ENCODE measurements at regions not wholly inside any gene's neighbourhood (a gene's known extent, or its start where the extent isn't known, plus 50 kb on each side); places are given as distances from the start of the nearest gene placed in this dataset.

- Histone ChIP-seq H3K4me1 (ENCODE audit: insufficient read depth, low read length) (no peaks in the 10 kb centered on the region), H3K4me3 (ENCODE audit: insufficient read depth, low read length) (no peak overlapping the region), H4K20me1 (ENCODE audit: insufficient read depth, low read length) (no peaks in the 10 kb centered on the region), H3K79me2 (ENCODE audit: insufficient read depth, low read length) (no peaks in the 10 kb centered on the region), H3K27me3 (ENCODE audit: insufficient read depth, low read length) (no peaks in the 10 kb centered on the region), H3K27ac (ENCODE audit: low read depth, low read length) (no peak overlapping the region), H2AFZ (ENCODE audit: low read length) (no peak overlapping the region), H3K9me3 (ENCODE audit: low read depth, low read length) (no peaks in the 10 kb centered on the region), H3K4me2 (ENCODE audit: insufficient read depth, low read length) (no peak overlapping the region), H3K36me3 (ENCODE audit: insufficient read depth, low read length) (no peaks in the 10 kb centered on the region)
- DNase-seq (ENCODE audit: insufficient read length, low spot score, missing footprints) = no peak
- peak; percentile 58 for TF ChIP-seq CTCF (IDR thresholded peaks at IDR 0.05; ENCODE audit: extremely low read depth, low read depth, low read length)
These were observed 138.0 kb downstream of the AACS start for GRCh38 chr12:125203145-125203765.

- no peaks in the 10 kb centered on the region for H3K4me1 ChIP-seq (ENCODE audit: insufficient read depth, low read length)
- H3K79me2 ChIP-seq (ENCODE audit: insufficient read depth, low read length) = no peaks in the 10 kb centered on the region
- no peak overlapping the region for H3K4me2 ChIP-seq (ENCODE audit: insufficient read depth, low read length)
- TF ChIP-seq CTCF (IDR thresholded peaks at IDR 0.05; ENCODE audit: extremely low read depth, low read depth, low read length) = no peak
- peak; percentile 65 for DNase-seq (ENCODE audit: insufficient read length, low spot score, missing footprints)
- H3K9me3 ChIP-seq (ENCODE audit: low read depth, low read length) = no peaks in the 10 kb centered on the region
- H4K20me1 ChIP-seq (ENCODE audit: insufficient read depth, low read length) = no peaks in the 10 kb centered on the region
- H3K27ac ChIP-seq (ENCODE audit: low read depth, low read length) = no peak overlapping the region
- H2AFZ ChIP-seq (ENCODE audit: low read length) = no peak overlapping the region
- no peaks in the 10 kb centered on the region for H3K27me3 ChIP-seq (ENCODE audit: insufficient read depth, low read length)
- H3K4me3 ChIP-seq (ENCODE audit: insufficient read depth, low read length) = no peak overlapping the region
- no peaks in the 10 kb centered on the region for H3K36me3 ChIP-seq (ENCODE audit: insufficient read depth, low read length)
These were observed 140.2 kb downstream of the AACS start for GRCh38 chr12:125205386-125205785.

- no peak overlapping the region for H2AFZ ChIP-seq (ENCODE audit: low read length)
These were observed 141.5 kb downstream of the AACS start for GRCh38 chr12:125206711-125207110.

GRCh38 chr12:125208334-125208733, 143.1 kb downstream of the AACS start:
- peak; percentile 53 for DNase-seq (ENCODE audit: insufficient read length, low spot score, missing footprints)
- H3K27me3 ChIP-seq (ENCODE audit: insufficient read depth, low read length) = no peaks in the 10 kb centered on the region
- H3K4me2 ChIP-seq (ENCODE audit: insufficient read depth, low read length) = no peak overlapping the region
- no peaks in the 10 kb centered on the region for H3K9me3 ChIP-seq (ENCODE audit: low read depth, low read length)
- no peaks in the 10 kb centered on the region for H3K4me1 ChIP-seq (ENCODE audit: insufficient read depth, low read length)
- no peaks in the 10 kb centered on the region for H4K20me1 ChIP-seq (ENCODE audit: insufficient read depth, low read length)
- H3K4me3 ChIP-seq (ENCODE audit: insufficient read depth, low read length) = no peak overlapping the region
- H2AFZ ChIP-seq (ENCODE audit: low read length) = no peak overlapping the region
- H3K79me2 ChIP-seq (ENCODE audit: insufficient read depth, low read length) = no peaks in the 10 kb centered on the region
- no peak overlapping the region for H3K27ac ChIP-seq (ENCODE audit: low read depth, low read length)
- no peaks in the 10 kb centered on the region for H3K36me3 ChIP-seq (ENCODE audit: insufficient read depth, low read length)
- TF ChIP-seq CTCF (IDR thresholded peaks at IDR 0.05; ENCODE audit: extremely low read depth, low read depth, low read length) = no peak

More at GRCh38 chr12:125206711-125207110, 141.5 kb downstream of the AACS start:
- no peak overlapping the region for H3K4me2 ChIP-seq (ENCODE audit: insufficient read depth, low read length)
- no peaks in the 10 kb centered on the region for H3K4me1 ChIP-seq (ENCODE audit: insufficient read depth, low read length)
- H4K20me1 ChIP-seq (ENCODE audit: insufficient read depth, low read length) = no peaks in the 10 kb centered on the region
- no peaks in the 10 kb centered on the region for H3K79me2 ChIP-seq (ENCODE audit: insufficient read depth, low read length)
- no peak for TF ChIP-seq CTCF (IDR thresholded peaks at IDR 0.05; ENCODE audit: extremely low read depth, low read depth, low read length)
- no peaks in the 10 kb centered on the region for H3K36me3 ChIP-seq (ENCODE audit: insufficient read depth, low read length)
- no peak overlapping the region for H3K27ac ChIP-seq (ENCODE audit: low read depth, low read length)
- H3K4me3 ChIP-seq (ENCODE audit: insufficient read depth, low read length) = no peak overlapping the region
- H3K27me3 ChIP-seq (ENCODE audit: insufficient read depth, low read length) = no peaks in the 10 kb centered on the region
- no peak for DNase-seq (ENCODE audit: insufficient read length, low spot score, missing footprints)
- no peaks in the 10 kb centered on the region for H3K9me3 ChIP-seq (ENCODE audit: low read depth, low read length)
